ENCODE measurements at regions not wholly inside any gene's neighbourhood (a gene's known extent, or its start where the extent isn't known, plus 50 kb on each side); places are given as distances from the start of the nearest gene placed in this dataset.

DNA sequence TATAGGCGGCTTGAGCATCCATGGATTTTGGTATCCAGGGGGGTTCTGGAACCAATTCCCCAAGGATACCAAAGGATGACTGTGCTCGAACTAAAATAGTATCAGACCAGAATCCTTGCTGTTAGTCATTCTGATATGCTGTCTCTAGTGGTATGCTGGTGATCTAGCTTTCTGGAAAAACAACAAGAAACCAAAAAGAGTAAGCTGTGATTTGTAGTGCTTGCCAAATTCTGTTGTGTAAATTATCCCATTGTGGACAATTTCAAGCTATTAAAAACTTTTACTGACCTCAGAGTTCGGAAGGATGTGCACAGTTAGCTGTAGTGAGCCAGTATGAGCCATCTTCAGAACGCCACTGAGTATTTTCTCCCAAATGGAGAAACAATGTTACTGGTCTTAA lies 99.0 kb upstream of the FBN2 start:
- H3K36me3 ChIP-seq (ENCODE audit: control insufficient read depth in 2 of 2, extremely low read depth in 1 of 2, insufficient read depth in 2 of 2, low read length in 2 of 2) = no peaks in the 10 kb centered on the region
- H3K9me3 ChIP-seq (replicated peaks; ENCODE audit: control insufficient read depth, insufficient read depth, low read length) = no peaks in the 10 kb centered on the region
- no peak overlapping the region for H2AFZ ChIP-seq (ENCODE audit: low read depth, low read length)
- H4K20me1 ChIP-seq (replicated peaks; ENCODE audit: control insufficient read depth, extremely low read depth, insufficient read depth, low read length) = no peaks in the 10 kb centered on the region
- FAIRE-seq = no peak
- no peaks in the 10 kb centered on the region for H3K79me2 ChIP-seq (ENCODE audit: control insufficient read depth, insufficient read depth, low read length)
- no peak for DNase-seq (ENCODE audit: low read depth, low spot score)
- no peak overlapping the region for H3K9ac ChIP-seq (replicated peaks; ENCODE audit: extremely low read depth, insufficient read depth, low read length)
- POLR2A ChIA-PET = no interaction called here
- intact Hi-C loops (cut with micrococcal nuclease) = no loop called here
- CTCF ChIA-PET = no interaction called here
- TF ChIP-seq GATA2 (IDR thresholded peaks at IDR 0.05; ENCODE audit: insufficient read depth, insufficient read length, low read depth, low read length) = no peak
- no peak for TF ChIP-seq CTCF (IDR thresholded peaks at IDR 0.05; ENCODE audit: extremely low read depth in 1 of 2, insufficient read depth in 1 of 2, low read depth in 1 of 2, low read length in 2 of 2)
- TF ChIP-seq EZH2 (IDR thresholded peaks at IDR 0.05; ENCODE audit: borderline replicate concordance, low read depth, low read length, severe bottlenecking) = no peak
- TF ChIP-seq POLR2AphosphoS5 (IDR thresholded peaks at IDR 0.05; ENCODE audit: insufficient read depth, low read depth, low read length) = no peak
- TF ChIP-seq MYC (IDR thresholded peaks at IDR 0.05; ENCODE audit: low read depth, low read length) = no peak
- TF ChIP-seq FOS (IDR thresholded peaks at IDR 0.05; ENCODE audit: borderline replicate concordance, insufficient read depth, low read length) = no peak
- no peak overlapping the region for H3K4me3 ChIP-seq (replicated peaks in 1 of 3; ENCODE audit: insufficient read depth in 1 of 3, low read depth in 1 of 3, low read length in 3 of 3)
- no peaks in the 10 kb centered on the region for H3K27me3 ChIP-seq (ENCODE audit: control insufficient read depth in 2 of 2, insufficient read depth in 2 of 2, low read length in 2 of 2)
- H3K9me1 ChIP-seq (replicated peaks; ENCODE audit: control insufficient read depth, extremely low read depth, insufficient read depth, low read length) = no peaks in the 10 kb centered on the region
- BruUV-seq (replicated peaks) = no TSS peak
- H3K4me1 ChIP-seq (ENCODE audit: control insufficient read depth, extremely low read depth, insufficient read depth, low read length) = peaks cover 10% of the 10 kb centered on the region
- H3K27ac ChIP-seq (ENCODE audit: insufficient read depth, low read depth, low read length) = no peak overlapping the region
- dilution Hi-C loops (cut with MboI; ENCODE audit: extremely low pct_ligation_motif_present, low sequenced_read_pairs) = no loop called here
- H3K4me2 ChIP-seq (ENCODE audit: insufficient read depth, low read length) = no peak overlapping the region

DNA sequence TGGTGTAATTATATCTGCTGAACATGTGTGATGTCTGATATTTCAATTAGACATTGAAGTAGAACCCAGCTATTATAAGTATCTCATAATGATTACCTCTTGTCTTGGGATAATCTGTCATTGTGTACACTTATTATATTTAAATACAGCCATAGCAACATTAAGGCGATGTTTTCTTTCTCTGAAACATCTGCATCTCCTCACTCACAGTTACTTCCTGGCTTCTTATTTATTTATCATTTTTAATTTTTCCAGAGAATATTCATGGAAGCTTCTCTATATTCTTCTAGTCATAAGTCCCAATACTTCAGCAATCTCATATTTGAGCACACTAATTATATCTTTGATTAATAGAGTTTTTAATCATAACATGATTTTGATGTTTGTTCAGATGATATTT lies 103.8 kb upstream of the FBN2 start:
- intact Hi-C loops (cut with micrococcal nuclease) = no loop called here
- Histone ChIP-seq H3K4me1 (ENCODE audit: control insufficient read depth, extremely low read depth, insufficient read depth, low read length) (peaks cover 7% of the 10 kb centered on the region), H4K20me1 (replicated peaks; ENCODE audit: control insufficient read depth, extremely low read depth, insufficient read depth, low read length) (no peaks in the 10 kb centered on the region), H3K36me3 (ENCODE audit: control insufficient read depth in 2 of 2, extremely low read depth in 1 of 2, insufficient read depth in 2 of 2, low read length in 2 of 2) (no peaks in the 10 kb centered on the region), H3K9ac (replicated peaks; ENCODE audit: extremely low read depth, insufficient read depth, low read length) (no peak overlapping the region), H3K9me3 (replicated peaks; ENCODE audit: control insufficient read depth, insufficient read depth, low read length) (no peaks in the 10 kb centered on the region), H3K27me3 (ENCODE audit: control insufficient read depth in 2 of 2, insufficient read depth in 2 of 2, low read length in 2 of 2) (no peaks in the 10 kb centered on the region), H3K27ac (ENCODE audit: insufficient read depth, low read depth, low read length) (no peak overlapping the region), H2AFZ (ENCODE audit: low read depth, low read length) (no peak overlapping the region), H3K9me1 (replicated peaks; ENCODE audit: control insufficient read depth, extremely low read depth, insufficient read depth, low read length) (no peaks in the 10 kb centered on the region), H3K4me2 (ENCODE audit: insufficient read depth, low read length) (no peak overlapping the region), H3K4me3 (replicated peaks in 1 of 3; ENCODE audit: insufficient read depth in 1 of 3, low read depth in 1 of 3, low read length in 3 of 3) (no peak overlapping the region), H3K79me2 (ENCODE audit: control insufficient read depth, insufficient read depth, low read length) (no peaks in the 10 kb centered on the region)
- dilution Hi-C loops (cut with MboI; ENCODE audit: extremely low pct_ligation_motif_present, low sequenced_read_pairs) = no loop called here
- no TSS peak for BruUV-seq (replicated peaks)
- ChIA-PET CTCF (no interaction called here), POLR2A (no interaction called here)
- DNase-seq (ENCODE audit: low read depth, low spot score) (no peak), FAIRE-seq (no peak)
- TF ChIP-seq FOS (IDR thresholded peaks at IDR 0.05; ENCODE audit: borderline replicate concordance, insufficient read depth, low read length) (no peak), GATA2 (IDR thresholded peaks at IDR 0.05; ENCODE audit: insufficient read depth, insufficient read length, low read depth, low read length) (no peak), POLR2AphosphoS5 (IDR thresholded peaks at IDR 0.05; ENCODE audit: insufficient read depth, low read depth, low read length) (no peak), POLR2A (IDR thresholded peaks at IDR 0.05; ENCODE audit: low read depth, low read length) (no peak), EZH2 (IDR thresholded peaks at IDR 0.05; ENCODE audit: borderline replicate concordance, low read depth, low read length, severe bottlenecking) (no peak), JUN (IDR thresholded peaks at IDR 0.05; ENCODE audit: borderline replicate concordance, insufficient read depth, insufficient read length, low read depth) (no peak), MYC (IDR thresholded peaks at IDR 0.05; ENCODE audit: low read depth, low read length) (no peak), CTCF (IDR thresholded peaks at IDR 0.05; ENCODE audit: extremely low read depth in 1 of 2, insufficient read depth in 1 of 2, low read depth in 1 of 2, low read length in 2 of 2) (no peak)
- TF ChIP-seq, protein P1, sequence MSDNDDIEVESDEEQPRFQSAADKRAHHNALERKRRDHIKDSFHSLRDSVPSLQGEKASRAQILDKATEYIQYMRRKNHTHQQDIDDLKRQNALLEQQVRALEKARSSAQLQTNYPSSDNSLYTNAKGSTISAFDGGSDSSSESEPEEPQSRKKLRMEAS (IDR thresholded peaks at IDR 0.05; ENCODE audit: insufficient read depth, insufficient read length) = no peak

All from endothelial cell of umbilical vein (primary cell).